K562 (cell line): ENCODE measurements at regions not wholly inside any gene's neighbourhood (a gene's known extent, or its start where the extent isn't known, plus 50 kb on each side); places are given as distances from the start of the nearest gene placed in this dataset.

Experiments used
- ATAC-seq: fragments of 200-7000 bp; cut with Tn5 transposase; 3 replicates; pipeline ENCODE4 v1.9.1; 2020; ENCODE audit warnings: moderate library complexity
- BruUV-seq: library from RNA; stranded (reverse); fragments of 400-500 nt; replicated peaks from 2 replicates; lab custom pipeline; 2021; lab: Mats Ljungman, UMichigan
- CTCF ChIA-PET: fragments of 300-600 bp; formaldehyde crosslinking; extraction: SDS; loops from one replicate; lab custom pipeline; 2021; ENCODE audit warnings: low intra/inter-chr PET ratio; lab: Yijun Ruan, JAX
- POLR2A ChIA-PET: fragments of 300-600, 350-650 bp; sonication (Branson Sonifier 250); formaldehyde crosslinking; extraction: SDS; loops from one replicate; lab custom pipeline; 2021; ENCODE audit warnings: antibody characterized with exemption, inconsistent platforms; lab: Yijun Ruan, JAX
- DNase-seq, 4 experiments: peaks; one replicate each; pipeline versions ENCODE4 v3.0.0 to v3.0.0-alpha.2; 2011 to 2018; ENCODE audit warnings: low spot score in 3 of 4, mixed read lengths in 3 of 4; ENCODE audit errors: extremely low read depth in 1 of 4
- FAIRE-seq: peaks from 2 replicates; lab custom pipeline; 2011; peaks lifted over from hg19 to GRCh38; lab: Jason Lieb, UNC
- H2AFZ ChIP-seq: 2 replicates; pipeline ENCODE4 v1.6.0; 2011; ENCODE audit warnings: low read depth, low read length, control low read depth, inconsistent platforms
- H3K27ac ChIP-seq: fragments of 200-600 bp; 3 replicates; pipeline ENCODE4 v1.8.0; 2011; ENCODE audit warnings: low read depth, mild to moderate bottlenecking, control low read depth, inconsistent platforms, low read length, moderate library complexity, mixed read lengths; ENCODE audit errors: extremely low read depth
- H3K27me3 ChIP-seq, 2 experiments: fragments of 300-600 bp in 1 of 2; 2 replicates in 1 of 2; 3 replicates in 1 of 2; pipeline versions ENCODE4 v1.6.0 to v1.8.0; 2011; ENCODE audit warnings: inconsistent platforms in 2 of 2, low read length in 2 of 2, mild to moderate bottlenecking in 1 of 2, mixed read lengths in 1 of 2, moderate library complexity in 1 of 2; ENCODE audit not compliant: control insufficient read depth in 2 of 2, insufficient read depth in 2 of 2
- H3K36me3 ChIP-seq: fragments of 300-600 bp; 3 replicates; pipeline ENCODE4 v1.8.0; 2011; ENCODE audit warnings: mild to moderate bottlenecking, low read length, inconsistent platforms; ENCODE audit not compliant: control insufficient read depth, insufficient read depth
- H3K4me1 ChIP-seq, 2 experiments: fragments of 200-600 bp in 1 of 2; replicated peaks in 1 of 2; 2 replicates in 1 of 2; 3 replicates in 1 of 2; pipeline versions ENCODE4 v1.5.1 to v1.8.0; 2011; ENCODE audit warnings: inconsistent platforms in 2 of 2, low read length in 2 of 2, mild to moderate bottlenecking in 1 of 2, mixed read lengths in 1 of 2, moderate library complexity in 1 of 2; ENCODE audit not compliant: control insufficient read depth in 2 of 2, insufficient read depth in 2 of 2
- H3K4me2 ChIP-seq: 2 replicates; pipeline ENCODE4 v1.6.1; 2011; ENCODE audit warnings: low read length, control low read depth, inconsistent platforms, mixed read lengths; ENCODE audit not compliant: insufficient read depth
- H3K4me3 ChIP-seq: fragments of 200-600 bp; sonication (generic), shearing (Covaris generic); 2 replicates; pipeline ENCODE4 v1.5.1; 2016; ENCODE audit warnings: control low read depth, inconsistent platforms
- H3K79me2 ChIP-seq: fragments of 200-600 bp; 3 replicates; pipeline ENCODE4 v1.8.0; 2011; ENCODE audit warnings: low read length, inconsistent platforms; ENCODE audit not compliant: control insufficient read depth, insufficient read depth
- H3K9ac ChIP-seq, 2 experiments: 2 replicates each; pipeline versions ENCODE4 v1.6.0 to v1.6.1; 2011; ENCODE audit warnings: low read depth in 2 of 2, low read length in 2 of 2, control low read depth in 1 of 2, inconsistent platforms in 1 of 2, mild to moderate bottlenecking in 1 of 2, mixed read lengths in 1 of 2; ENCODE audit not compliant: insufficient read depth in 1 of 2
- H3K9me1 ChIP-seq: one replicate; pipeline ENCODE4 v1.6.0; 2011; ENCODE audit warnings: inconsistent platforms, mild to moderate bottlenecking, low read length, moderate library complexity; ENCODE audit not compliant: control insufficient read depth, insufficient read depth
- H3K9me3 ChIP-seq: replicated peaks from 2 replicates; pipeline ENCODE4 v1.5.1; 2011; ENCODE audit warnings: low read depth, low read length, inconsistent platforms; ENCODE audit not compliant: control insufficient read depth, insufficient read depth
- H4K20me1 ChIP-seq: replicated peaks from 2 replicates; pipeline ENCODE4 v1.6.1; 2011; ENCODE audit warnings: low read length, inconsistent platforms, mixed read lengths; ENCODE audit not compliant: control insufficient read depth, insufficient read depth
- BRCA1 ChIP-seq, 2 experiments: fragments of 450-650 bp in 1 of 2; sonication (generic) in 1 of 2; formaldehyde crosslinking in 1 of 2; IDR thresholded peaks; 2 replicates each; pipeline versions ENCODE4 v1.5.0 to v1.6.1; 2017 to 2020; ENCODE audit warnings: mild to moderate bottlenecking in 1 of 2, missing genetic modification reagents in 1 of 2
- CHAMP1 ChIP-seq: fragments of 450-650 bp; IDR thresholded peaks from 2 replicates; pipeline ENCODE4 v1.6.1; 2016; ENCODE audit warnings: mild to moderate bottlenecking
- FOXA1 ChIP-seq: fragments of 450-650 bp; IDR thresholded peaks from 2 replicates; pipeline ENCODE4 v1.6.1; 2016; ENCODE audit warnings: mild to moderate bottlenecking, borderline replicate concordance
- JUN ChIP-seq, 2 experiments: sonication (generic) in 1 of 2; formaldehyde crosslinking in 1 of 2; IDR thresholded peaks; 2 replicates each; pipeline versions ENCODE4 v1.6.1 to v1.8.0; 2012 to 2022; ENCODE audit warnings: borderline replicate concordance in 2 of 2, mild to moderate bottlenecking in 2 of 2, improper control_type of control experiment in 1 of 2, low read depth in 1 of 2, low read length in 1 of 2, missing genetic modification reagents in 1 of 2
- NR1H2 ChIP-seq: sonication (generic); formaldehyde crosslinking; IDR thresholded peaks from 2 replicates; pipeline ENCODE4 v1.4.0; 2020; ENCODE audit warnings: mild to moderate bottlenecking, missing genetic modification reagents
- SRSF1 ChIP-seq: fragments of 200-400 bp; formaldehyde crosslinking; IDR thresholded peaks from 2 replicates; pipeline ENCODE4 v1.6.1; 2017; ENCODE audit warnings: mild to moderate bottlenecking, low read depth, low read length, moderate library complexity
- ZFP30 ChIP-seq: fragments of 250-450 bp; sonication (Bioruptor Pico); IDR thresholded peaks from 2 replicates; pipeline ENCODE4 v1.8.0; 2022; ENCODE audit warnings: moderate library complexity, mild to moderate bottlenecking, inconsistent platforms, borderline replicate concordance
- WGBS: fragments of 100-300 bp; shearing (Covaris generic); methylation state at CpG from one replicate; pipeline ENCODE4 v1.1.6; 2016; ENCODE audit warnings: low coverage, mixed read lengths; ENCODE audit not compliant: insufficient coverage; ENCODE audit errors: missing lambda C conversion rate; 5-methylcytosine and 5-hydroxymethylcytosine counted together
- in situ Hi-C: fragments of 300-500 bp; cut with MboI; formaldehyde crosslinking; loops from 4 replicates; pipeline ENCODE4 v1.15.0; 2018; ENCODE audit warnings: inconsistent platforms, mixed read lengths
- intact Hi-C: fragments of 100-400 bp; cut with micrococcal nuclease; formaldehyde crosslinking; loops from 2 replicates; pipeline ENCODE4 v1.14.2; 2022
- TF ChIP-seq, protein P1 (sequence below), 2 experiments: fragments of 250-450 bp in 1 of 2; fragments of 450-650 bp in 1 of 2; sonication (Bioruptor Pico) in 1 of 2; IDR thresholded peaks; 2 replicates each; pipeline versions ENCODE4 v1.6.1 to v1.8.0; 2016 to 2021; ENCODE audit warnings: mild to moderate bottlenecking in 2 of 2, moderate library complexity in 2 of 2, missing compliant biosample characterization in 1 of 2, missing genetic modification characterization in 1 of 2

- in situ Hi-C loops, result no loop called here
- FAIRE-seq (no peak), DNase-seq (no peak), ATAC-seq (no peak)
- intact Hi-C loops, result no loop called here
- Histone ChIP-seq H3K4me2 (no peak overlapping the region), H3K4me1 (no peaks in the 10 kb centered on the region), H3K4me3 (no peak overlapping the region), H4K20me1 (no peaks in the 10 kb centered on the region), H2AFZ (no peak overlapping the region), H3K9ac (no peak overlapping the region), H3K27ac (no peak overlapping the region), H3K36me3 (no peaks in the 10 kb centered on the region), H3K27me3 (peaks cover 14 to 21% of the 10 kb centered on the region in 2 experiments; a peak in 4 of 5 replicates), H3K79me2 (no peaks in the 10 kb centered on the region), H3K9me3 (no peaks in the 10 kb centered on the region), H3K9me1 (no peaks in the 10 kb centered on the region)
- TF ChIP-seq CHAMP1 (no peak), SRSF1 (no peak)
- CTCF ChIA-PET, result no interaction called here
- POLR2A ChIA-PET, result interaction anchor here (0.5 kb wide), 1 partner anchor 256 kb away, joined by 3 read pairs; no protein-coding TSS in a partner anchor
- 1% methylated on average over 11 of the region's 13 CpGs for WGBS
- BruUV-seq, result no TSS peak
These were observed 228.4 kb downstream of the IRF8 start for GRCh38 chr16:86127366-86127765.

DNA sequence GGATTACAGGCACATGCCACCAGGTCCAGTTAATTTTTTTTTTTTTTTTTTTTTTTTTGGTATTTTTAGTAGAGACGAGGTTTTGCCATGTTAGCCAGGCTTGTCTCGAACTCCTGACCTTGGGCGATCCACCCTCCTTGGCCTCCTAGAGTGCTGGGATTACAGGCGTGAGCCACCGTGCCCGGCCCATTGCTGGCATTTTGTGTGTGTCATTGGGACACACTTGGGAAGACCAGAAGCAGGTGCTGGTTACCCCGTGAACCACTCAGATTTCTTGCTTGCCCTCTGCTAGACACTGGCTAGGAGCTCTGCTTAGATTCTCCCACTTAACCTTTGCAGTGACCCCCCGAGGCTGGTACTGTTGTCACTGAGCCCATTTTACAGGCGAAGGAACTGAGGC is 229.3 kb downstream of the IRF8 start:
- H3K79me2 ChIP-seq, result no peaks in the 10 kb centered on the region
- H3K36me3 ChIP-seq, result no peaks in the 10 kb centered on the region
- 0% methylated on average over 8 of the region's 9 CpGs for WGBS
- ATAC-seq, result no peak
- TF ChIP-seq, protein P1, sequence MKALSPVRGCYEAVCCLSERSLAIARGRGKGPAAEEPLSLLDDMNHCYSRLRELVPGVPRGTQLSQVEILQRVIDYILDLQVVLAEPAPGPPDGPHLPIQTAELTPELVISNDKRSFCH (CRISPR knock-in tag; IDR thresholded peaks at IDR 0.05), result no peak
- TF ChIP-seq, protein P1 (tag; IDR thresholded peaks at IDR 0.05), result no peak
- no peak for TF ChIP-seq ZFP30
- TF ChIP-seq NR1H2 (CRISPR knock-in tag), result no peak
- no peak for TF ChIP-seq JUN (IDR thresholded peaks at IDR 0.05; ENCODE audit: borderline replicate concordance, low read depth, low read length)
- TF ChIP-seq JUN (CRISPR knock-in tag; IDR thresholded peaks at IDR 0.05; ENCODE audit: borderline replicate concordance), result no peak
- TF ChIP-seq FOXA1, result no peak
- no peak for TF ChIP-seq BRCA1 (IDR thresholded peaks at IDR 0.05)
- no peak for TF ChIP-seq BRCA1 (CRISPR knock-in tag; IDR thresholded peaks at IDR 0.05)
- ChIA-PET POLR2A (interaction anchor here (0.7 kb wide), 1 partner anchor 12 kb away, joined by 3 read pairs; no protein-coding TSS in a partner anchor), CTCF (no interaction called here)
- no peak overlapping the region for H3K9ac ChIP-seq
- H3K27me3 ChIP-seq, result peaks cover 14 to 22% of the 10 kb centered on the region in 2 experiments; a peak in 4 of 5 replicates
- H3K4me2 ChIP-seq, result no peak overlapping the region
- H3K9me1 ChIP-seq, result no peaks in the 10 kb centered on the region
- intact Hi-C loops (no loop called here), in situ Hi-C loops (no loop called here)
- H3K27ac ChIP-seq, result no peak overlapping the region
- H3K4me1 ChIP-seq, result no peaks in the 10 kb centered on the region
- no peaks in the 10 kb centered on the region for H4K20me1 ChIP-seq
- DNase-seq, result no peak
- H3K9me3 ChIP-seq, result no peaks in the 10 kb centered on the region
- BruUV-seq, result no TSS peak
- H3K4me3 ChIP-seq, result no peak overlapping the region
- no peak for FAIRE-seq
- no peak overlapping the region for H2AFZ ChIP-seq
